Naive thymus-derived CD4-positive, alpha-beta T cell (primary cell): ENCODE measurements at regions not wholly inside any gene's neighbourhood (a gene's known extent, or its start where the extent isn't known, plus 50 kb on each side); places are given as distances from the start of the nearest gene placed in this dataset.
A peak's percentile ranks its signal among the peaks of the same experiment; 100 is the strongest.

Experiments used
- ATAC-seq: fragments of 150-1000 bp; cut with Tn5 transposase; 2 replicates; pipeline ENCODE4 v1.10.0; 2021; ENCODE audit warnings: mild to moderate bottlenecking, moderate library complexity
- CTCF ChIA-PET: fragments of 350-600 bp; sonication (Branson Sonifier 250); formaldehyde crosslinking; loops from one replicate; lab custom pipeline; 2021; ENCODE audit warnings: antibody characterized with exemption; lab: Charles Lee
- POLR2A ChIA-PET: fragments of 350-600 bp; sonication (Branson Sonifier 250); formaldehyde crosslinking; loops from one replicate; lab custom pipeline; 2021; ENCODE audit warnings: antibody characterized with exemption, inconsistent platforms; lab: Charles Lee
- DNase-seq, 9 donors: peaks; one replicate each; pipeline versions ENCODE4 v3.0.0 to v3.0.0-alpha.2; 2020 to 2022; ENCODE audit warnings: mixed read lengths in 1 of 9
- H3K27ac ChIP-seq: one replicate; pipeline ENCODE4 v1.7.0; 2013; ENCODE audit warnings: mild to moderate bottlenecking, low read depth, low read length, moderate library complexity
- H3K27me3 ChIP-seq, 2 donors: one replicate each; pipeline ENCODE4 v1.7.0; 2013; ENCODE audit warnings: low read length in 2 of 2, mild to moderate bottlenecking in 2 of 2, moderate library complexity in 2 of 2; ENCODE audit not compliant: control insufficient read depth in 2 of 2, insufficient read depth in 2 of 2
- H3K36me3 ChIP-seq, 3 experiments: 1 replicate in 2 of 3; 2 replicates in 1 of 3; pipeline ENCODE4 v1.7.0; 2013; ENCODE audit warnings: low read length in 3 of 3, mild to moderate bottlenecking in 3 of 3, moderate library complexity in 1 of 3; ENCODE audit not compliant: insufficient read depth in 3 of 3, control insufficient read depth in 2 of 3
- H3K4me1 ChIP-seq, 2 donors: one replicate each; pipeline ENCODE4 v1.7.0; 2013; ENCODE audit warnings: low read length in 2 of 2, mild to moderate bottlenecking in 2 of 2, moderate library complexity in 1 of 2; ENCODE audit not compliant: control insufficient read depth in 2 of 2, insufficient read depth in 2 of 2
- H3K4me3 ChIP-seq: 2 replicates; pipeline ENCODE4 v1.7.0; 2013; ENCODE audit warnings: mild to moderate bottlenecking, low read length
- H3K9me3 ChIP-seq, 3 experiments: 1 replicate in 2 of 3; 2 replicates in 1 of 3; pipeline ENCODE4 v1.7.0; 2013; ENCODE audit warnings: low read length in 3 of 3; ENCODE audit not compliant: control insufficient read depth in 2 of 3
- H3K27ac Mint-ChIP-seq, 9 donors: one replicate each; pipeline ENCODE4 v1.8.0; 2020 to 2022; ENCODE audit warnings: mixed read lengths in 9 of 9, mild to moderate bottlenecking in 8 of 9, moderate library complexity in 5 of 9, inconsistent platforms in 2 of 9
- H3K27me3 Mint-ChIP-seq, 5 donors: one replicate each; pipeline ENCODE4 v1.8.0; 2021 to 2022; ENCODE audit warnings: mixed read lengths in 5 of 5, mild to moderate bottlenecking in 1 of 5
- H3K36me3 Mint-ChIP-seq, 5 donors: one replicate each; pipeline ENCODE4 v1.8.0; 2020 to 2022; ENCODE audit warnings: mixed read lengths in 5 of 5, mild to moderate bottlenecking in 3 of 5, inconsistent platforms in 1 of 5
- H3K4me1 Mint-ChIP-seq, 7 donors: one replicate each; pipeline ENCODE4 v1.8.0; 2020 to 2022; ENCODE audit warnings: mixed read lengths in 7 of 7, mild to moderate bottlenecking in 3 of 7, inconsistent platforms in 1 of 7
- H3K4me3 Mint-ChIP-seq, 10 donors: one replicate each; pipeline ENCODE4 v1.8.0; 2020 to 2022; ENCODE audit warnings: mild to moderate bottlenecking in 10 of 10, mixed read lengths in 10 of 10, moderate library complexity in 6 of 10, inconsistent platforms in 2 of 10
- H3K9me3 Mint-ChIP-seq, 11 donors: one replicate each; pipeline ENCODE4 v1.8.0; 2020 to 2022; ENCODE audit warnings: mixed read lengths in 11 of 11, mild to moderate bottlenecking in 4 of 11, inconsistent platforms in 1 of 11, moderate library complexity in 1 of 11
- intact Hi-C, 2 donors: fragments of 100-400 bp; cut with micrococcal nuclease; formaldehyde crosslinking; loops; one replicate each; pipeline ENCODE4 v1.15.1; 2023

DNA sequence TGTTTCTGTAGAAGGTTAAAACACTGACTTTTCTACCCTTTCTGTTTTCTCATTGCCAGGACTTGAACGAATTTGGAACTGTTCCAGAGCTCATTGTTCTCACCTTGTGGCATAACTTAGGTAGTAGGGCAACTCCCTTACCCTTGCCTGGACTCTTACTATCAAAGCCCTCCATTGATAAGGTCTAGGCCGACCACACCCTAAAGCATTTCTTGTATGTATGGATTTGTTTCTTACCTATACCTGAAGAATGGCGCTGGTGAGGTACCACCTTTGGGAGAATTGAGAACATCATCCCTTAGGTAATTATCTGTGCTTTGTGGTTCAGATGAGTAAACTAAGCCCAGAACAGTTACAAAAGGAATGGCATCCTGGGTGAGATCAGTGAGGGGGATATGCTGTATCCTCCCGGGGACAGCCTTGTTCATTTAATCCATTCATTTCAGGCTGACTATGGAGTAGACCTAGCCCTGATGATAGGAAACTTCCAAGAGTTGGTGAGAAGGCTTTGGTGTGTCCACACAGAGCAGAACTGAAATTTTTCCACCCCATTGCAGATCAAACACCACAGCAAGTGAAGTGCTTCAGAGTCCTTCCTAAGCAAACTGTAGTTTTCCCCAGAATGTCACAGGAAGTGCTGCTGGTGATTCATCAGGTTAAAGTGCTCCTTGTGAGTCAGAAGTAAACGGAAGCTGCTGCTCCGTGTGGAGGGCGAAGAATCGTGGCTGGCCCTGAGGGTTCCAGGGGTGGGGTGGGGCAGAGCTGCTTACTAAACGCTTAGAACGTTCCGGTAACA lies 113.0 kb downstream of the TEX26 start:
- no peaks in the 10 kb centered on the region for H3K9me3 ChIP-seq
- Mint-ChIP-seq H3K27ac (peak overlapping the region in 7 of 9 donors; percentile 13 to 90 (median 38)), H3K4me3 (peak overlapping the region in 8 of 10 donors; percentile 19 to 81 (median 46)), H3K4me1 (peaks cover 20 to 46% (median 36%) of the 10 kb centered on the region in 7 donors), H3K27me3 (peaks cover 0 to 22% (median 6%) of the 10 kb centered on the region in 5 donors), H3K36me3 (no peaks in the 10 kb centered on the region), H3K9me3 (peaks cover 0 to 2% (median 0%) of the 10 kb centered on the region in 11 donors)
- ChIA-PET POLR2A (no interaction called here), CTCF (interaction anchor here (0.8 to 2.0 kb wide), 4 partner anchors 15 to 66 kb away, joined by 3 to 9 read pairs (median 4); no protein-coding TSS in a partner anchor)
- no peaks in the 10 kb centered on the region for H3K36me3 ChIP-seq
- peak; percentile 65 for ATAC-seq
- H3K27me3 ChIP-seq, result no peaks in the 10 kb centered on the region
- peak in 2 of 9 donors; percentile 20 to 74 for DNase-seq
- intact Hi-C loops, result loop anchor here (1.0 to 10.0 kb wide), 9 partner anchors 89 to 1451 kb away; partner anchors contain the start of genes SLC7A1 (in 1 of the 2) and USPL1 (in 1 of the 2)
- H3K27ac ChIP-seq, result peak overlapping the region; percentile 23
- H3K4me3 ChIP-seq, result no peak overlapping the region
- H3K4me1 ChIP-seq, result peaks cover 19 to 28% of the 10 kb centered on the region in 2 donors

- H3K9me3 Mint-ChIP-seq, result peaks cover 0 to 2% (median 0%) of the 10 kb centered on the region in 11 donors
- no peaks in the 10 kb centered on the region for H3K36me3 Mint-ChIP-seq
- peaks cover 0 to 24% (median 5%) of the 10 kb centered on the region in 5 donors for H3K27me3 Mint-ChIP-seq
- H3K4me1 ChIP-seq, result peaks cover 22 to 30% of the 10 kb centered on the region in 2 donors
- POLR2A ChIA-PET, result no interaction called here
- H3K27ac ChIP-seq, result no peak overlapping the region
- DNase-seq, result peak; percentile 54 to 79 (median 75)
- no peaks in the 10 kb centered on the region for H3K36me3 ChIP-seq
- H3K4me3 ChIP-seq, result no peak overlapping the region
- H3K27me3 ChIP-seq, result no peaks in the 10 kb centered on the region
- ATAC-seq, result peak; percentile 95
- CTCF ChIA-PET, result interaction anchor here (0.6 to 2.0 kb wide), 7 partner anchors 14 to 190 kb away, joined by 3 to 9 read pairs (median 3); no protein-coding TSS in a partner anchor
- no peaks in the 10 kb centered on the region for H3K9me3 ChIP-seq
- peak overlapping the region in 9 of 10 donors; percentile 19 to 81 (median 52) for H3K4me3 Mint-ChIP-seq
- H3K27ac Mint-ChIP-seq, result peak overlapping the region in 5 of 9 donors; percentile 7 to 90 (median 46)
- peaks cover 22 to 52% (median 41%) of the 10 kb centered on the region in 7 donors for H3K4me1 Mint-ChIP-seq
- intact Hi-C loops, result loop anchor here (1.0 to 10.0 kb wide), 14 partner anchors 29 to 1450 kb away; partner anchors contain the start of genes HMGB1 (in 1 of the 2), SLC7A1 (in 1 of the 2) and USPL1 (in 1 of the 2)
Observed at GRCh38 chr13:31044364-31045285, 112.2 kb downstream of the TEX26 start.

GRCh38 chr13:31043957-31044356 lies 111.5 kb downstream of the TEX26 start:
- no peaks in the 10 kb centered on the region for H3K27me3 ChIP-seq
- POLR2A ChIA-PET, result no interaction called here
- H3K36me3 ChIP-seq, result no peaks in the 10 kb centered on the region
- ATAC-seq, result no peak
- CTCF ChIA-PET, result interaction anchor here (1.4 kb wide), 1 partner anchor 65 kb away, joined by 9 read pairs; no protein-coding TSS in a partner anchor
- peaks cover 0 to 4% (median 0%) of the 10 kb centered on the region in 5 donors for H3K36me3 Mint-ChIP-seq
- DNase-seq, result no peak
- no peak overlapping the region for H3K4me3 ChIP-seq
- peaks cover 0 to 30% (median 11%) of the 10 kb centered on the region in 5 donors for H3K27me3 Mint-ChIP-seq
- H3K4me1 ChIP-seq, result peaks cover 29 to 36% of the 10 kb centered on the region in 2 donors
- intact Hi-C loops, result loop anchor here (1.0 to 10.0 kb wide), 12 partner anchors 29 to 1449 kb away; partner anchors contain the start of genes HMGB1 (in 1 of the 2), SLC7A1 (in 1 of the 2) and USPL1 (in 1 of the 2)
- H3K27ac ChIP-seq, result no peak overlapping the region
- no peaks in the 10 kb centered on the region for H3K9me3 ChIP-seq
- H3K27ac Mint-ChIP-seq, result peak overlapping the region in 2 of 9 donors; percentile 44 to 46
- peak overlapping the region in 7 of 10 donors; percentile 19 to 70 (median 52) for H3K4me3 Mint-ChIP-seq
- peaks cover 0 to 2% (median 0%) of the 10 kb centered on the region in 11 donors for H3K9me3 Mint-ChIP-seq
- peaks cover 29 to 59% (median 47%) of the 10 kb centered on the region in 7 donors for H3K4me1 Mint-ChIP-seq

DNA sequence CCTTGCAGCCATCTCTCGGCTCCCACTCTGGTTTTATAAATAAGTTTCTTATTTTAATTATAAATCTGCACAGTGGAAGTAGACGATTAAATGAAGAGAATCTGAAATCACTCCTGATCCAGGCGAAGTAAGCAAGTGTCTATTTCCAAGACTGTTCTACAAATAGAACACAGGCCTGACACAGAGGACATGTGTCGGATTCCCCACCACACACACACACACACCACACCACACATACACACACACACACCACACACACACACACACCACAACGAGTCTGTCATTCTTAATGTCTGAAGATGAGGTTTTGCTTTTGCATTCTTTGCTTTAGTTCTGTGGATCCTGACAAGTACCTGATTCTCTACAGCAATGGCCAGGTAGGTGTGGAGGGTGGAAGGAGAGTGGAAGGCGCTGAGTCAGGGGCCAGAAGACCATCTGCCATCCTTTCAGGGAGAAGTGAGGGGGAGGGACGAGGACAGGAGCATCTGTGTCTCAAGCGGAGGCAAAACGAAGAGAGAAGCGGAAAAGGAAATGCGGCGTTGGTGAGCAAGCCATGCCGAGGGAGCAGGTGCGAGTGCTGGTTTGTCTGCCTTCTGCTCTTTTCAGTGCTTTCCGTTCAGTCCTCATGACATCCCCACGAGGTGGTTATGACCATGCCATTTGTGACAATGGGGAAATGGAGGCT lies 110.2 kb downstream of the TEX26 start:
- peaks cover 0 to 2% (median 0%) of the 10 kb centered on the region in 11 donors for H3K9me3 Mint-ChIP-seq
- peaks cover 0 to 30% (median 11%) of the 10 kb centered on the region in 5 donors for H3K27me3 Mint-ChIP-seq
- peak overlapping the region in 3 of 9 donors; percentile 13 to 41 (median 40) for H3K27ac Mint-ChIP-seq
- ATAC-seq (no peak), DNase-seq (no peak)
- H3K27ac ChIP-seq, result no peak overlapping the region
- H3K4me3 ChIP-seq, result no peak overlapping the region
- no peaks in the 10 kb centered on the region for H3K27me3 ChIP-seq
- intact Hi-C loops, result loop anchor here (10.0 kb wide), 4 partner anchors 92 to 1448 kb away; partner anchors contain the start of genes SLC7A1 (in 1 of the 2) and USPL1 (in 1 of the 2)
- peak overlapping the region in 9 of 10 donors; percentile 23 to 74 (median 58) for H3K4me3 Mint-ChIP-seq
- H3K36me3 Mint-ChIP-seq, result peaks cover 0 to 4% (median 0%) of the 10 kb centered on the region in 5 donors
- peaks cover 34 to 69% (median 56%) of the 10 kb centered on the region in 7 donors for H3K4me1 Mint-ChIP-seq
- no peaks in the 10 kb centered on the region for H3K9me3 ChIP-seq
- CTCF ChIA-PET, result no interaction called here
- POLR2A ChIA-PET, result no interaction called here
- peaks cover 31 to 38% of the 10 kb centered on the region in 2 donors for H3K4me1 ChIP-seq
- no peaks in the 10 kb centered on the region for H3K36me3 ChIP-seq

GRCh38 chr13:31042049-31042448 lies 109.6 kb downstream of the TEX26 start:
- peak overlapping the region in 2 of 9 donors; percentile 44 to 62 for H3K27ac Mint-ChIP-seq
- ATAC-seq, result no peak
- peaks cover 0 to 4% (median 0%) of the 10 kb centered on the region in 5 donors for H3K36me3 Mint-ChIP-seq
- no peak for DNase-seq
- Histone ChIP-seq H3K9me3 (no peaks in the 10 kb centered on the region), H3K27me3 (no peaks in the 10 kb centered on the region), H3K4me1 (peaks cover 31 to 38% of the 10 kb centered on the region in 2 donors), H3K36me3 (no peaks in the 10 kb centered on the region), H3K4me3 (no peak overlapping the region), H3K27ac (no peak overlapping the region)
- H3K4me3 Mint-ChIP-seq, result no peak overlapping the region
- ChIA-PET POLR2A (no interaction called here), CTCF (no interaction called here)
- H3K27me3 Mint-ChIP-seq, result peaks cover 0 to 30% (median 11%) of the 10 kb centered on the region in 5 donors
- intact Hi-C loops, result loop anchor here (10.0 kb wide), 4 partner anchors 93 to 1447 kb away; partner anchors contain the start of genes SLC7A1 (in 1 of the 2) and USPL1 (in 1 of the 2)
- H3K9me3 Mint-ChIP-seq, result peaks cover 0 to 2% (median 0%) of the 10 kb centered on the region in 11 donors
- H3K4me1 Mint-ChIP-seq, result peaks cover 34 to 70% (median 56%) of the 10 kb centered on the region in 7 donors
